HG03571 (cell line): ENCODE measurements at regions not wholly inside any gene's neighbourhood (a gene's known extent, or its start where the extent isn't known, plus 50 kb on each side); places are given as distances from the start of the nearest gene placed in this dataset.

ENCODE experiments used
- ATAC-seq: cut with Tn5 transposase; IDR thresholded peaks from one replicate; pipeline ENCODE4 v1.9.1; 2021; ENCODE audit not compliant: unreplicated experiment

DNA sequence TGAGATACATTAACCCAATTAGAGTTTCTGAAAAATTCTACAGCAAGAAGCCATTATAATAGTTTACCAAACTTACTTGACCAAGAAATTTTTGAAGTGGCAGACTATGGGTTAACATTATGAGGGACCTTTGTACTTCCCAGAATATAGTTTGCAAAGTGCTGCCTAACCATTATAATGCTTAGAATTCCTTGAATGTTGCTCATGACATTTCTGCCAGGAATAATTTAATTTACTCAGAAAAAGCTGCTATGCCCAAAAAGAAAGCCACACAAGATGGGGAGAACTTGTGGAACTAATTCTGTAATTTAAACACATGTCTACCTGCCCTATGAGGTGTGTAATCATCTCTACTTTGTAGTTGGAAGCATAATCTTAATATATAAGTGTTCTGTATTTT is 58.1 kb upstream of the MYCBP2 start:
- ATAC-seq, result no peak

GRCh38 chr13:77383097-77383496 is 56.2 kb upstream of the MYCBP2 start:
- ATAC-seq, result no peak

GRCh38 chr13:77381059-77381458 is 54.2 kb upstream of the MYCBP2 start:
- ATAC-seq, result no peak

DNA sequence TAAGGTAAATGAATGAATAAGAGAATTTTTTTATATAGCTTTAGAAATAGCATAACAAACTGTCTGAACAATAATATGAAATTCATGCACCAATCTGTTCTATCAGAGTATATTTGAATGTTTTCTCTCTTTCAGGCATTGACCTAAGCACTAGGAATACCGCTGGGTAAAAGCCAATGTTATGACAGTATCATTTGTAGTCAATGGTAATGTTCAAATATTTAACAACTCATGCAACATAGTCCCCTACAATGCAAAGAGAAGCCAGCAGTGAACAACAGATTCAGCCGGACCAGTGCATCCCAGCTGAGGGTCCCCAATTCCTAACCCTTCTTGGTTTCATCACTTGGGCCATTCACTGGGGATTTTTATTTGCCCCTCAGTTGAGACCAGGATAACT is 52.6 kb upstream of the MYCBP2 start:
- no peak for ATAC-seq

- ATAC-seq, result no peak
Measured at GRCh38 chr13:77378662-77379061, 51.8 kb upstream of the MYCBP2 start.

GRCh38 chr13:77377016-77377415 is 50.1 kb upstream of the MYCBP2 start:
- no peak for ATAC-seq
